ENCODE measurements at regions not wholly inside any gene's neighbourhood (a gene's known extent, or its start where the extent isn't known, plus 50 kb on each side); places are given as distances from the start of the nearest gene placed in this dataset.

- TF ChIP-seq POLR2AphosphoS5 (IDR thresholded peaks at IDR 0.05) (no peak), POLR2A (IDR thresholded peaks at IDR 0.05) (no peak), CTCF (IDR thresholded peaks at IDR 0.05) (no peak), EP300 (IDR thresholded peaks at IDR 0.05) (no peak)
Measured at GRCh38 chr5:61215996-61216395, 53.7 kb upstream of the SMIM15 start.
